Naive thymus-derived CD4-positive, alpha-beta T cell (primary cell): ENCODE measurements at regions not wholly inside any gene's neighbourhood (a gene's known extent, or its start where the extent isn't known, plus 50 kb on each side); places are given as distances from the start of the nearest gene placed in this dataset.

ENCODE experiments used
- ATAC-seq: fragments of 150-1000 bp; cut with Tn5 transposase; 2 replicates; pipeline ENCODE4 v1.10.0; 2021; ENCODE audit warnings: mild to moderate bottlenecking, moderate library complexity
- CTCF ChIA-PET: fragments of 350-600 bp; sonication (Branson Sonifier 250); formaldehyde crosslinking; loops from one replicate; lab custom pipeline; 2021; ENCODE audit warnings: antibody characterized with exemption; lab: Charles Lee
- POLR2A ChIA-PET: fragments of 350-600 bp; sonication (Branson Sonifier 250); formaldehyde crosslinking; loops from one replicate; lab custom pipeline; 2021; ENCODE audit warnings: antibody characterized with exemption, inconsistent platforms; lab: Charles Lee
- DNase-seq, 9 donors: peaks; one replicate each; pipeline versions ENCODE4 v3.0.0 to v3.0.0-alpha.2; 2020 to 2022; ENCODE audit warnings: mixed read lengths in 1 of 9
- H3K27ac ChIP-seq: one replicate; pipeline ENCODE4 v1.7.0; 2013; ENCODE audit warnings: mild to moderate bottlenecking, low read depth, low read length, moderate library complexity
- H3K27me3 ChIP-seq, 2 donors: one replicate each; pipeline ENCODE4 v1.7.0; 2013; ENCODE audit warnings: low read length in 2 of 2, mild to moderate bottlenecking in 2 of 2, moderate library complexity in 2 of 2; ENCODE audit not compliant: control insufficient read depth in 2 of 2, insufficient read depth in 2 of 2
- H3K36me3 ChIP-seq, 3 experiments: 1 replicate in 2 of 3; 2 replicates in 1 of 3; pipeline ENCODE4 v1.7.0; 2013; ENCODE audit warnings: low read length in 3 of 3, mild to moderate bottlenecking in 3 of 3, moderate library complexity in 1 of 3; ENCODE audit not compliant: insufficient read depth in 3 of 3, control insufficient read depth in 2 of 3
- H3K4me1 ChIP-seq, 2 donors: one replicate each; pipeline ENCODE4 v1.7.0; 2013; ENCODE audit warnings: low read length in 2 of 2, mild to moderate bottlenecking in 2 of 2, moderate library complexity in 1 of 2; ENCODE audit not compliant: control insufficient read depth in 2 of 2, insufficient read depth in 2 of 2
- H3K4me3 ChIP-seq: 2 replicates; pipeline ENCODE4 v1.7.0; 2013; ENCODE audit warnings: mild to moderate bottlenecking, low read length
- H3K9me3 ChIP-seq, 3 experiments: 1 replicate in 2 of 3; 2 replicates in 1 of 3; pipeline ENCODE4 v1.7.0; 2013; ENCODE audit warnings: low read length in 3 of 3; ENCODE audit not compliant: control insufficient read depth in 2 of 3
- H3K27ac Mint-ChIP-seq, 9 donors: one replicate each; pipeline ENCODE4 v1.8.0; 2020 to 2022; ENCODE audit warnings: mixed read lengths in 9 of 9, mild to moderate bottlenecking in 8 of 9, moderate library complexity in 5 of 9, inconsistent platforms in 2 of 9
- H3K27me3 Mint-ChIP-seq, 5 donors: one replicate each; pipeline ENCODE4 v1.8.0; 2021 to 2022; ENCODE audit warnings: mixed read lengths in 5 of 5, mild to moderate bottlenecking in 1 of 5
- H3K36me3 Mint-ChIP-seq, 5 donors: one replicate each; pipeline ENCODE4 v1.8.0; 2020 to 2022; ENCODE audit warnings: mixed read lengths in 5 of 5, mild to moderate bottlenecking in 3 of 5, inconsistent platforms in 1 of 5
- H3K4me1 Mint-ChIP-seq, 7 donors: one replicate each; pipeline ENCODE4 v1.8.0; 2020 to 2022; ENCODE audit warnings: mixed read lengths in 7 of 7, mild to moderate bottlenecking in 3 of 7, inconsistent platforms in 1 of 7
- H3K4me3 Mint-ChIP-seq, 10 donors: one replicate each; pipeline ENCODE4 v1.8.0; 2020 to 2022; ENCODE audit warnings: mild to moderate bottlenecking in 10 of 10, mixed read lengths in 10 of 10, moderate library complexity in 6 of 10, inconsistent platforms in 2 of 10
- H3K9me3 Mint-ChIP-seq, 11 donors: one replicate each; pipeline ENCODE4 v1.8.0; 2020 to 2022; ENCODE audit warnings: mixed read lengths in 11 of 11, mild to moderate bottlenecking in 4 of 11, inconsistent platforms in 1 of 11, moderate library complexity in 1 of 11
- intact Hi-C, 2 donors: fragments of 100-400 bp; cut with micrococcal nuclease; formaldehyde crosslinking; loops; one replicate each; pipeline ENCODE4 v1.15.1; 2023

DNA sequence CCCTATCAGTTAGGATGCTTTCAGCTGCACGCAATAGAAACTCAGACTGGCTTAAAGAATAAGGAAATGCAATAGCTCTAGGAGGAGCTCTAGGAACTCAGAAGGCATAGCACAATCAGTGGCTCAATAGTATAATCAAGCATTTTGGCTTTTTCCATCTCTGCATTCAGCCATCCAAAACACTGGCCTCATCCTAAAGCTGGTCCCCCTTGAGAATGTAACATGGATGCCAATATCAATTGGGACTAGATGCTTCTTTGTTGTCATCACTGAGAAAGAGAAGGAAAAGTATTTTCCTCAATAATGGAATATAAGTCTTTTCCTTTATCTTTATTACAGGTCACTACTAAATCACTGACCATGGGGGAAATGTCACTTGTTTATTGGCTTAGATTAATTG, 509.5 kb downstream of the PLPP3 start:
- H3K4me1 Mint-ChIP-seq, result no peaks in the 10 kb centered on the region
- POLR2A ChIA-PET, result no interaction called here
- intact Hi-C loops, result no loop called here
- no peak overlapping the region for H3K4me3 Mint-ChIP-seq
- CTCF ChIA-PET, result no interaction called here
- no peak overlapping the region for H3K27ac Mint-ChIP-seq
- H3K9me3 Mint-ChIP-seq, result peaks cover 0 to 3% (median 0%) of the 10 kb centered on the region in 11 donors
- Histone ChIP-seq H3K36me3 (no peaks in the 10 kb centered on the region), H3K27me3 (no peaks in the 10 kb centered on the region), H3K27ac (no peak overlapping the region), H3K4me3 (no peak overlapping the region), H3K4me1 (no peaks in the 10 kb centered on the region), H3K9me3 (no peaks in the 10 kb centered on the region)
- ATAC-seq (no peak), DNase-seq (no peak)
- H3K27me3 Mint-ChIP-seq, result no peaks in the 10 kb centered on the region
- H3K36me3 Mint-ChIP-seq, result no peaks in the 10 kb centered on the region

DNA sequence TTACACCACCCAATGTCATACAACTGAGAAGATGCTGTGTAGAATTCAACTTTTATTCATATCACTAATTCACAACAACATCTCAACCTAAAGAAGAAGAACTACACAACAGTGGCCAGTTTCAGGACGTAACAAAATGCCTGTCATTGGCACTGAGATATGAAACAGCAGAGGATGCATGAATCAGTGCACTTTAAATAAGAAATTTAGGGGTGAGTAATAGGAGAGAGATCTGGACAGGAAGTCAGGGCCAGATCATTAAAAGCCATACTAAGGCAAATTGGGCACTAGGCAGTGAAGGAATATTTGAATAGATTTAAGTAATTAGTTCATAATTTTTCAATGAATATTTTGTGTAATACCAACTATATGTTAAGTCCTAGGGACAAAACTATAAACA, 510.5 kb downstream of the PLPP3 start:
- H3K9me3 ChIP-seq, result no peaks in the 10 kb centered on the region
- no peaks in the 10 kb centered on the region for H3K4me1 ChIP-seq
- H3K27me3 ChIP-seq, result no peaks in the 10 kb centered on the region
- H3K27ac Mint-ChIP-seq, result no peak overlapping the region
- no peaks in the 10 kb centered on the region for H3K36me3 Mint-ChIP-seq
- intact Hi-C loops, result no loop called here
- peaks cover 0 to 3% (median 0%) of the 10 kb centered on the region in 11 donors for H3K9me3 Mint-ChIP-seq
- POLR2A ChIA-PET, result no interaction called here
- CTCF ChIA-PET, result no interaction called here
- ATAC-seq (no peak), DNase-seq (no peak)
- H3K36me3 ChIP-seq, result no peaks in the 10 kb centered on the region
- H3K27me3 Mint-ChIP-seq, result no peaks in the 10 kb centered on the region
- no peak overlapping the region for H3K4me3 Mint-ChIP-seq
- H3K4me1 Mint-ChIP-seq, result no peaks in the 10 kb centered on the region
- no peak overlapping the region for H3K4me3 ChIP-seq
- no peak overlapping the region for H3K27ac ChIP-seq

DNA sequence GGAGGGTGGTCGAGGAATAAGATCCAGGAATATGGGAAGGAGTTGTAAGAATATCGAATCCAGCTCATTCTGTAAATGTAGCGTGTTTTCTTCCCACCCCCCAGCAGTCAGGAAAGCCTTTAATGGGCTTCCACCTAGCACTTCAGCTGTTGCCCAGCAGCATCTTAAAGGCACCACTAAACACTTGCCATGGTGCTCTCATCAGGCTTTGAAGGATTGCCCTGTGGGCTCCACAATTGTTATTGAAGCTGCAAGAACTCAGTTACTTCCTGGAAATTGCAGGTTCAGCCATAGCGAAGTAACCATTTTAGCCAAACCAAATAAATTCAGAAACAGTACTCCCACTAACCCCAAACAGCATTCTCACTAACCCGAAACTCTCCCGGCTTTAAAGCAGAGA, 511.2 kb downstream of the PLPP3 start:
- no peak overlapping the region for H3K27ac Mint-ChIP-seq
- no peaks in the 10 kb centered on the region for H3K9me3 ChIP-seq
- intact Hi-C loops, result no loop called here
- DNase-seq (no peak), ATAC-seq (no peak)
- peaks cover 0 to 3% (median 0%) of the 10 kb centered on the region in 11 donors for H3K9me3 Mint-ChIP-seq
- ChIA-PET POLR2A (no interaction called here), CTCF (no interaction called here)
- no peaks in the 10 kb centered on the region for H3K27me3 ChIP-seq
- H3K27ac ChIP-seq, result no peak overlapping the region
- no peak overlapping the region for H3K4me3 ChIP-seq
- H3K36me3 Mint-ChIP-seq, result no peaks in the 10 kb centered on the region
- no peaks in the 10 kb centered on the region for H3K27me3 Mint-ChIP-seq
- no peaks in the 10 kb centered on the region for H3K4me1 ChIP-seq
- H3K4me3 Mint-ChIP-seq, result no peak overlapping the region
- H3K36me3 ChIP-seq, result no peaks in the 10 kb centered on the region
- no peaks in the 10 kb centered on the region for H3K4me1 Mint-ChIP-seq

DNA sequence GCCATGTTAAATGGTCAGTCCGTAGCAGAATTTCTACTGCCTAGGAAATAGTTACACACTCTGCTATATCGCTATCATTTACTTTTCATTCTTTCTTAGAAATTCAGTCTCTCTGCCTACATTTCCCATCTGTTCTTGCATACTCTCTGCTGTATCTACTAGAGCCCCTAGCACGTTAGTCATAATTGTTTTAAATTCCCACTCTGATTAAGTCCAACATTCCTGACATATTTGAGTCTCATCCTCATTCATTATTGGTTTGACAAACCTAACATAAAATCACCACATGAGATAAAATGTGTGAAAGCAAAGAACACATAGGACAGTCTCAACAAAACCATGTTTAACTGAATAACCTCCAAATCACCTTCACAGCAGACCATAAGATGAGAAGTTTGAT, 513.6 kb downstream of the PLPP3 start:
- ChIA-PET POLR2A (no interaction called here), CTCF (no interaction called here)
- DNase-seq (no peak), ATAC-seq (no peak)
- H3K27ac Mint-ChIP-seq, result no peak overlapping the region
- Histone ChIP-seq H3K4me1 (no peaks in the 10 kb centered on the region), H3K36me3 (no peaks in the 10 kb centered on the region), H3K27ac (no peak overlapping the region), H3K9me3 (no peaks in the 10 kb centered on the region), H3K27me3 (no peaks in the 10 kb centered on the region), H3K4me3 (no peak overlapping the region)
- intact Hi-C loops, result no loop called here
- no peaks in the 10 kb centered on the region for H3K27me3 Mint-ChIP-seq
- H3K4me3 Mint-ChIP-seq, result no peak overlapping the region
- H3K4me1 Mint-ChIP-seq, result no peaks in the 10 kb centered on the region
- H3K9me3 Mint-ChIP-seq, result peaks cover 0 to 3% (median 0%) of the 10 kb centered on the region in 11 donors
- H3K36me3 Mint-ChIP-seq, result no peaks in the 10 kb centered on the region

DNA sequence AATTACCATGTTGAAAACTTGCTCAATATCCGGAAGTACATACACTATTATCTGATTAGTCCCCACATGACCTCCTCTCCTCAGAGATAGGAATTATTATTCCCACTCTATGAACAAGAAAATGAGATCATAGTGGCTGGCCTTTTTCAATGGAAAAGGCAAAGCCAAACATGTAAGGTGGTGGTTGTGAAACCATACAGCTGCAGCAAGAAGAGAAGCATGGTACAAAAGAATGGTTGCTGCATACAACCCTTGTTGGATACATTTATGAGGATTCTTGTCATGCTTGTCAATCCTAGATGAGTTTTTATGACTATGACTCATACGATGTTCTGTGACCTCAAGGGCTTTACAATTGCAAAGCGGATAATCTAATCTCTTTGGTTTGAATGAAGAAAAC, 514.7 kb downstream of the PLPP3 start:
- ChIA-PET POLR2A (no interaction called here), CTCF (no interaction called here)

DNA sequence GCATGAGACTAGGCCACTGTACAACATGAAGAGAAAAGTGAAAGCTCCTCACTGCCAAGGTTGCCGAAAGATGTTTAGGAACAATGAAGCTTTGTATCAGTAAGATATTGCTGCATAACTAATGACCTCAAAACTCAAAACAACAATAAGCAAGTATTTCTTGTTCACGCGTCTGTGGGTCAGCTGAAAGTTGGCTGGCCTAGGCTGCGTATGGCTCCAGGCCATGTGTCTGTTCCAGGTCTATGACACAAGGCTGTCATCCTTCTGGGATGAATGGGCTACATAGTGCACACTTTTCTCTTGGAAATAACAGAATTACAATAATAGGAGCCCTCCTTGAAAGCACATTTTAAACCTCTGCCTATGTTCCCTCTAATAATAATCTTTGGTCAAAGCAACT, 515.9 kb downstream of the PLPP3 start:
- no peak for ATAC-seq
- CTCF ChIA-PET, result no interaction called here
- H3K4me1 Mint-ChIP-seq, result no peaks in the 10 kb centered on the region
- no peaks in the 10 kb centered on the region for H3K36me3 Mint-ChIP-seq
- no peak for DNase-seq
- POLR2A ChIA-PET, result no interaction called here
- Histone ChIP-seq H3K9me3 (no peaks in the 10 kb centered on the region), H3K27ac (no peak overlapping the region), H3K4me1 (no peaks in the 10 kb centered on the region), H3K27me3 (no peaks in the 10 kb centered on the region), H3K4me3 (no peak overlapping the region), H3K36me3 (no peaks in the 10 kb centered on the region)
- H3K9me3 Mint-ChIP-seq, result no peaks in the 10 kb centered on the region
- H3K27ac Mint-ChIP-seq, result no peak overlapping the region
- no peak overlapping the region for H3K4me3 Mint-ChIP-seq
- peaks cover 0 to 6% (median 0%) of the 10 kb centered on the region in 5 donors for H3K27me3 Mint-ChIP-seq
- intact Hi-C loops, result no loop called here

More for the DNA sequence above, 514.7 kb downstream of the PLPP3 start:
- ATAC-seq (no peak), DNase-seq (no peak)
- H3K27me3 ChIP-seq, result no peaks in the 10 kb centered on the region
- peaks cover 0 to 2% (median 0%) of the 10 kb centered on the region in 5 donors for H3K27me3 Mint-ChIP-seq
- H3K36me3 Mint-ChIP-seq, result no peaks in the 10 kb centered on the region
- H3K36me3 ChIP-seq, result no peaks in the 10 kb centered on the region
- H3K27ac ChIP-seq, result no peak overlapping the region
- H3K4me3 ChIP-seq, result no peak overlapping the region
- H3K9me3 ChIP-seq, result no peaks in the 10 kb centered on the region
- H3K9me3 Mint-ChIP-seq, result peaks cover 0 to 3% (median 0%) of the 10 kb centered on the region in 11 donors
- no peak overlapping the region for H3K4me3 Mint-ChIP-seq
- no peaks in the 10 kb centered on the region for H3K4me1 ChIP-seq
- intact Hi-C loops, result no loop called here
- H3K27ac Mint-ChIP-seq, result no peak overlapping the region
- H3K4me1 Mint-ChIP-seq, result no peaks in the 10 kb centered on the region

DNA sequence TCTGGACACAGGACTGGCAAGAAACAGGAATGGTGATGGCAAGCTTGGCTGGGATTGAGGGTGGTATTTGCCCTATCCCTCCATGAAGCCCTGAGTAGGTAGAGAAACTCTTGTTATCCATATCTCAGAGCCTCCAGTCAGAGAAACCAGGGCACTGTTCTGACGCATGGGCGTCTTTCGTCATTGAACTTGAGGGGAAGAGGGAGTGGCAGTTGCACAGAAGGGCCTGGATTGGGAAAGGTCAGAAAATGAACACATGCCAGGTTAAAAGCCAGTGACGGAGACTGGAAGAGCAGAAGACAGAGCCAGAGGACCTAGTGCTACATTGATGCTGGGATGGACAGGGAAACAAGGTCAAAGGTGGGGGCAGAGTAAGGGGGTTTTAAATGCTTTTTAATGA, 516.7 kb downstream of the PLPP3 start:
- no peaks in the 10 kb centered on the region for H3K36me3 Mint-ChIP-seq
- H3K9me3 Mint-ChIP-seq, result no peaks in the 10 kb centered on the region
- H3K27me3 ChIP-seq, result no peaks in the 10 kb centered on the region
- ChIA-PET POLR2A (no interaction called here), CTCF (no interaction called here)
- H3K36me3 ChIP-seq, result no peaks in the 10 kb centered on the region
- H3K4me1 ChIP-seq, result no peaks in the 10 kb centered on the region
- H3K27ac Mint-ChIP-seq, result no peak overlapping the region
- intact Hi-C loops, result no loop called here
- H3K4me3 ChIP-seq, result no peak overlapping the region
- ATAC-seq (no peak), DNase-seq (no peak)
- H3K27me3 Mint-ChIP-seq, result peaks cover 0 to 6% (median 0%) of the 10 kb centered on the region in 5 donors
- no peak overlapping the region for H3K27ac ChIP-seq
- H3K9me3 ChIP-seq, result no peaks in the 10 kb centered on the region
- no peak overlapping the region for H3K4me3 Mint-ChIP-seq
- no peaks in the 10 kb centered on the region for H3K4me1 Mint-ChIP-seq
